ENCODE measurements at regions not wholly inside any gene's neighbourhood (a gene's known extent, or its start where the extent isn't known, plus 50 kb on each side); places are given as distances from the start of the nearest gene placed in this dataset.

DNA sequence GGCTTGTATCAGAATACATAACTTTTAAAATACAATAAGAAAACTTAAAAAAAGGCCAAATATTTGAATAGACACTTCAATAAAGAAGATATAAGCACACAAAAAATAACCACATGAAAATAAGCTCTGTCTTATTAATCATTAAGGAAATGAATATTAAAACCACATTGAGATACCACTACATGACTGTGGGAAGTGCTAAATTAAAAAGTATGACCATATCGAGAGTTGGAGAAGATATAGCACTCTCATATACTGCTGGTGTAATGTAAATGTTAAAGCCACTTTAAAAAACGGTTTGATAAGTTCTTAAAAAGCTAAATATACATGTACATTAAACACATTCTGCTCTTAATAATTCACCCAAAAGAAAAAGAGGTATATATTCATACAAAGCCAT is 104.6 kb upstream of the TRIB2 start:
- Histone ChIP-seq H3K79me2 (ENCODE audit: control insufficient read depth, insufficient read depth, low read length) (no peaks in the 10 kb centered on the region), H3K27me3 (ENCODE audit: control insufficient read depth in 2 of 2, insufficient read depth in 2 of 2, low read length in 2 of 2) (no peaks in the 10 kb centered on the region), H4K20me1 (replicated peaks; ENCODE audit: control insufficient read depth, extremely low read depth, insufficient read depth, low read length) (no peaks in the 10 kb centered on the region), H3K9me1 (replicated peaks; ENCODE audit: control insufficient read depth, extremely low read depth, insufficient read depth, low read length) (no peaks in the 10 kb centered on the region), H3K36me3 (ENCODE audit: control insufficient read depth in 2 of 2, extremely low read depth in 1 of 2, insufficient read depth in 2 of 2, low read length in 2 of 2) (no peaks in the 10 kb centered on the region), H3K9me3 (replicated peaks; ENCODE audit: control insufficient read depth, insufficient read depth, low read length) (no peaks in the 10 kb centered on the region), H3K4me1 (ENCODE audit: control insufficient read depth, extremely low read depth, insufficient read depth, low read length) (no peaks in the 10 kb centered on the region), H3K4me2 (ENCODE audit: insufficient read depth, low read length) (no peak overlapping the region), H3K4me3 (replicated peaks in 1 of 3; ENCODE audit: insufficient read depth in 1 of 3, low read depth in 1 of 3, low read length in 3 of 3) (no peak overlapping the region), H3K9ac (replicated peaks; ENCODE audit: extremely low read depth, insufficient read depth, low read length) (no peak overlapping the region), H3K27ac (ENCODE audit: insufficient read depth, low read depth, low read length) (no peak overlapping the region), H2AFZ (ENCODE audit: low read depth, low read length) (no peak overlapping the region)
- CTCF ChIA-PET, result interaction anchor here (1.2 kb wide), 1 partner anchor 104 kb away, joined by 4 read pairs; no protein-coding TSS in a partner anchor
- TF ChIP-seq GATA2 (IDR thresholded peaks at IDR 0.05; ENCODE audit: insufficient read depth, insufficient read length, low read depth, low read length) (no peak), POLR2AphosphoS5 (IDR thresholded peaks at IDR 0.05; ENCODE audit: insufficient read depth, low read depth, low read length) (no peak), EZH2 (IDR thresholded peaks at IDR 0.05; ENCODE audit: borderline replicate concordance, low read depth, low read length, severe bottlenecking) (no peak), POLR2A (IDR thresholded peaks at IDR 0.05; ENCODE audit: low read depth, low read length) (no peak), FOS (IDR thresholded peaks at IDR 0.05; ENCODE audit: borderline replicate concordance, insufficient read depth, low read length) (no peak), JUN (IDR thresholded peaks at IDR 0.05; ENCODE audit: borderline replicate concordance, insufficient read depth, insufficient read length, low read depth) (no peak), MYC (IDR thresholded peaks at IDR 0.05; ENCODE audit: low read depth, low read length) (no peak)
- TF ChIP-seq, protein P1, sequence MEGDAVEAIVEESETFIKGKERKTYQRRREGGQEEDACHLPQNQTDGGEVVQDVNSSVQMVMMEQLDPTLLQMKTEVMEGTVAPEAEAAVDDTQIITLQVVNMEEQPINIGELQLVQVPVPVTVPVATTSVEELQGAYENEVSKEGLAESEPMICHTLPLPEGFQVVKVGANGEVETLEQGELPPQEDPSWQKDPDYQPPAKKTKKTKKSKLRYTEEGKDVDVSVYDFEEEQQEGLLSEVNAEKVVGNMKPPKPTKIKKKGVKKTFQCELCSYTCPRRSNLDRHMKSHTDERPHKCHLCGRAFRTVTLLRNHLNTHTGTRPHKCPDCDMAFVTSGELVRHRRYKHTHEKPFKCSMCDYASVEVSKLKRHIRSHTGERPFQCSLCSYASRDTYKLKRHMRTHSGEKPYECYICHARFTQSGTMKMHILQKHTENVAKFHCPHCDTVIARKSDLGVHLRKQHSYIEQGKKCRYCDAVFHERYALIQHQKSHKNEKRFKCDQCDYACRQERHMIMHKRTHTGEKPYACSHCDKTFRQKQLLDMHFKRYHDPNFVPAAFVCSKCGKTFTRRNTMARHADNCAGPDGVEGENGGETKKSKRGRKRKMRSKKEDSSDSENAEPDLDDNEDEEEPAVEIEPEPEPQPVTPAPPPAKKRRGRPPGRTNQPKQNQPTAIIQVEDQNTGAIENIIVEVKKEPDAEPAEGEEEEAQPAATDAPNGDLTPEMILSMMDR (IDR thresholded peaks at IDR 0.05; ENCODE audit: extremely low read depth in 1 of 2, insufficient read depth in 1 of 2, low read depth in 1 of 2, low read length in 2 of 2), result no peak
- TF ChIP-seq, protein P2, sequence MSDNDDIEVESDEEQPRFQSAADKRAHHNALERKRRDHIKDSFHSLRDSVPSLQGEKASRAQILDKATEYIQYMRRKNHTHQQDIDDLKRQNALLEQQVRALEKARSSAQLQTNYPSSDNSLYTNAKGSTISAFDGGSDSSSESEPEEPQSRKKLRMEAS (IDR thresholded peaks at IDR 0.05; ENCODE audit: insufficient read depth, insufficient read length), result no peak
- DNase-seq (ENCODE audit: low read depth, low spot score), result no peak
- dilution Hi-C loops (cut with MboI; ENCODE audit: extremely low pct_ligation_motif_present, low sequenced_read_pairs), result no loop called here
- no TSS peak for BruUV-seq (replicated peaks)
- POLR2A ChIA-PET, result no interaction called here
- intact Hi-C loops (cut with micrococcal nuclease), result loop anchor here (5.0 kb wide), 3 partner anchors 75 to 320 kb away; partner anchors contain the start of gene TRIB2
- FAIRE-seq, result no peak

Measured in endothelial cell of umbilical vein (primary cell).